Pancreas (tissue), 10 donors: ENCODE measurements at regions not wholly inside any gene's neighbourhood (a gene's known extent, or its start where the extent isn't known, plus 50 kb on each side); places are given as distances from the start of the nearest gene placed in this dataset.

Experiments used
- ATAC-seq, 4 donors: fragments of 200-7000 bp; cut with Tn5 transposase; one replicate each; pipeline versions ENCODE4 v1.8.0 to v1.9.1; 2020; ENCODE audit warnings: mild to moderate bottlenecking in 4 of 4, moderate library complexity in 4 of 4
- DNase-seq, 6 donors: peaks; one replicate each; pipeline ENCODE4 v3.0.0-alpha.2; 2020
- FAIRE-seq: peaks from 2 replicates; lab custom pipeline; 2012; peaks lifted over from hg19 to GRCh38; lab: Jason Lieb, UNC
- H3K27ac ChIP-seq, 4 donors: fragments of 200-600 bp; sonication (generic); 1 replicate in 3 of 4; 2 replicates in 1 of 4; pipeline versions ENCODE4 v1.5.0 to v1.8.0; 2020
- H3K27me3 ChIP-seq, 4 donors: fragments of 200-600 bp; one replicate each; pipeline ENCODE4 v1.8.0; 2021
- H3K36me3 ChIP-seq, 3 donors: fragments of 200-600 bp; sonication (generic) in 1 of 3; one replicate each; pipeline versions ENCODE4 v1.5.0 to v1.8.0; 2020 to 2021
- H3K4me1 ChIP-seq, 3 donors: fragments of 200-600 bp; one replicate each; pipeline ENCODE4 v1.8.0; 2021
- H3K4me3 ChIP-seq, 4 donors: fragments of 200-600 bp; sonication (generic) in 2 of 4; one replicate each; pipeline versions ENCODE4 v1.5.0 to v1.8.0; 2020 to 2021
- H3K9me3 ChIP-seq, 4 donors: fragments of 200-600 bp; one replicate each; pipeline ENCODE4 v1.8.0; 2021
- WGBS, 2 donors: extraction: QIAGEN DNeasy Blood & Tissue Kit; methylation state at CpG; one replicate each; pipeline ENCODE4 v1.1.7; 2013; 5-methylcytosine and 5-hydroxymethylcytosine counted together
- intact Hi-C, 3 donors: fragments of 100-400 bp; cut with DNase I; formaldehyde crosslinking; loops; one replicate each; pipeline versions ENCODE4 v1.11.1 to v1.14.2; 2022
- TF ChIP-seq, protein P1 (sequence below), 4 donors: fragments of 200-600 bp; sonication (generic) in 3 of 4; IDR thresholded peaks; one replicate each; pipeline versions ENCODE4 v1.5.0 to v1.8.0; 2021; ENCODE audit warnings: antibody characterized with exemption in 4 of 4
- donor health status: healthy with polysubstance abuse.
- donor health status: DM: no; HTN: no; CAD: no; lungs with moderate emphysema.
- donor health status: DM: no; HTN: no; CAD: no.
- donor health status: control.
- donor health status: control.
- donor health status: Bipolar disorder and iron deficiency.
- donor health status: DM: yes; HTN: yes; CAD: no.
- donor health status: DM: no; HTN: no; CAD: no.
- donor health status: DM: no; HTN: no; CAD: no.
- donor health status: DM: yes; HTN: yes; CAD: no.

DNA sequence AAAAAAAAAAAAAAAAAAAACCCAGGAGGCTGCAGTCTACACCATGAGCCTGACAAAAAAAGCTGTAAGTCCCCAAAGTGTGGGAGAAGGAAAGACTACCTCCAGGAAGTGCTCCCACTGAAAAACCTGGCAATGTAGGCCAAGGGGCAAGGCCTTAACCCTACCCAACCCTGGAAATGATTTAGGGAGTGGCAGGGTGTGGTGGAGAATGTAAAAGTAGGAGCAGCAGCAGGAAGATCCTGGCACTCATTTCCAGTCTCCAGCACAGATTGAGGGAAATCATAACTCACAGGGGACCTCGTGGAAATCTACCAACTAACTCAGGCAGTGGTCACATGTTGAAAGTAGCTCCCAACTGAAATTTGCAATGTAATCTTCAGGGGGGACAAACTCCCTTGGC is 839.5 kb downstream of the EPHA3 start:
- Histone ChIP-seq H3K9me3 (no peaks in the 10 kb centered on the region), H3K27me3 (no peaks in the 10 kb centered on the region), H3K4me1 (no peaks in the 10 kb centered on the region), H3K27ac (no peak overlapping the region), H3K4me3 (no peak overlapping the region), H3K36me3 (no peaks in the 10 kb centered on the region)
- TF ChIP-seq, protein P1, sequence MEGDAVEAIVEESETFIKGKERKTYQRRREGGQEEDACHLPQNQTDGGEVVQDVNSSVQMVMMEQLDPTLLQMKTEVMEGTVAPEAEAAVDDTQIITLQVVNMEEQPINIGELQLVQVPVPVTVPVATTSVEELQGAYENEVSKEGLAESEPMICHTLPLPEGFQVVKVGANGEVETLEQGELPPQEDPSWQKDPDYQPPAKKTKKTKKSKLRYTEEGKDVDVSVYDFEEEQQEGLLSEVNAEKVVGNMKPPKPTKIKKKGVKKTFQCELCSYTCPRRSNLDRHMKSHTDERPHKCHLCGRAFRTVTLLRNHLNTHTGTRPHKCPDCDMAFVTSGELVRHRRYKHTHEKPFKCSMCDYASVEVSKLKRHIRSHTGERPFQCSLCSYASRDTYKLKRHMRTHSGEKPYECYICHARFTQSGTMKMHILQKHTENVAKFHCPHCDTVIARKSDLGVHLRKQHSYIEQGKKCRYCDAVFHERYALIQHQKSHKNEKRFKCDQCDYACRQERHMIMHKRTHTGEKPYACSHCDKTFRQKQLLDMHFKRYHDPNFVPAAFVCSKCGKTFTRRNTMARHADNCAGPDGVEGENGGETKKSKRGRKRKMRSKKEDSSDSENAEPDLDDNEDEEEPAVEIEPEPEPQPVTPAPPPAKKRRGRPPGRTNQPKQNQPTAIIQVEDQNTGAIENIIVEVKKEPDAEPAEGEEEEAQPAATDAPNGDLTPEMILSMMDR (IDR thresholded peaks at IDR 0.05), result no peak
- DNase-seq (no peak), ATAC-seq (no peak), FAIRE-seq (no peak)
- intact Hi-C loops, result no loop called here
- 45 to 48% methylated on average over 1 of the region's 1 CpG for WGBS, 2 donors

DNA sequence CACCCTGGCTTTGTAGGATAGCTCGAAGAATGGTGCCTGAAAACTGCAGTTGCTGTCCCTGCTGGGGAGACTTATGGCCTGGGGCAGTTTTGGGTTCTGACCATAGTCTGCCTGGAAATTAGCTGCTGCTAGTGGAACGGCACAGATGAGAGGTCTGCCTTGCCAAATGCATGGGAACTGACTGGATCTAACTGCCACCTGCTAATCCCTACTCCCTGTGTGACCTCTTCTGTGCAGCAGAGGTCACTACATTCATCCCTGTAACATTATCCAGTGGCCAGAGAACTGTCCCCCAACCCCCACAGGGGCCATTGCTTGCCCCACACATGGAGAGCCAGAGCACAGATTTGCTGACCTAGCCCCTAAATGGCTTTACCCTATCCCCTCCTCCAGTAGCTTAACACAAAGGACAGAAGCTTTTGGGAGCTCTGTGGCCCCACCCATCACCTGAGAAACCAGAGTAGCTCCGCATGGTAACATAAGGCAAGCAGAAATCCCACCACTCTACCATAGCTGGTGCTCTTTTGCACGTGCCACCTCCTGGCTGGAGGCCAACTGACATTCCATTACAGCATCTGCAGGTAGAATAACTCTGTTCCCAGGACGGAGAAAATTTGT is 840.0 kb downstream of the EPHA3 start:
- ATAC-seq (no peak), DNase-seq (no peak), FAIRE-seq (no peak)
- no peaks in the 10 kb centered on the region for H3K9me3 ChIP-seq
- no peaks in the 10 kb centered on the region for H3K4me1 ChIP-seq
- H3K27ac ChIP-seq, result no peak overlapping the region
- H3K4me3 ChIP-seq, result no peak overlapping the region
- intact Hi-C loops, result no loop called here
- no peaks in the 10 kb centered on the region for H3K27me3 ChIP-seq
- no peaks in the 10 kb centered on the region for H3K36me3 ChIP-seq
- 51 to 53% methylated on average over 5 of the region's 5 CpGs for WGBS, 2 donors
- TF ChIP-seq, protein P1 (IDR thresholded peaks at IDR 0.05), result no peak

DNA sequence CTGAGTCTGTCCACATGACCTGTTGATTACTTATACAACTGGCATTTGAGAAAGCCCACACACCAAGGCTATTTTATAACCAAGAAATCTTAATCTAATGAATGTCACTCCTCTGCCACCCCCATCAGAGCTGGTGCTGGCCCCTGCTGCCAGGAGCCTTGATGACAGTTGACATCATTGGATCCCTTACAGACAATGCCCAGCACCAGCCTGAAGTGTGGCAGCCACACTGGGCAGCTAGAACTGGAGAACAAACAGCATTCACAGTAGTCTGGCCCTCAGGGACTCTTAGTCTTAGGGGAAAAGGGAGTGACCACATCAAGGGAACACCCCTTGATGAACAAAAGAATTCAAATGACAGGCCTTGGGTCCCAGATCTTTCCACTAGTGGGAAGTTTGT is 840.6 kb downstream of the EPHA3 start:
- TF ChIP-seq, protein P1 (IDR thresholded peaks at IDR 0.05), result no peak
- Histone ChIP-seq H3K27ac (no peak overlapping the region), H3K4me1 (no peaks in the 10 kb centered on the region), H3K27me3 (no peaks in the 10 kb centered on the region), H3K36me3 (no peaks in the 10 kb centered on the region), H3K9me3 (no peaks in the 10 kb centered on the region), H3K4me3 (no peak overlapping the region)
- DNase-seq (no peak), FAIRE-seq (no peak), ATAC-seq (no peak)
- intact Hi-C loops, result no loop called here

DNA sequence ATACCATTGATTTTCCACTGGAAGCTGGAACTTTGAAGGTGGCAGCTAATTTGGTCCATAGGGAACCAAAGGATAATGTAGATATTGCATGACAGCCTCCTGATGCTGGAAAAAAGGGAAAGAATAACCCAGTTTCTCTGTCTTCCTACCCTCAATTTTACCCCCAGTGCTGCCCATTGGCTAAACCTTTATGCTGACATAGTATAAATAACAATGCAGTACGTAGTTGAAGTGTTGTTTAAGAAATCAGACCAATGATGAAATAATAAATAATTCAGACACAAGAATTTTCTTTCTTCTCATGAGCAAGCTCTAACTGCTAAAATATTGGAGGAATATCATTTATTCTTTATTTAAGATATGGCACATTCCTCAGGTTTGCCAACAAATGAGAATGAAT is 843.4 kb downstream of the EPHA3 start:
- 32 to 41% methylated on average over 1 of the region's 1 CpG for WGBS, 2 donors
- H3K27ac ChIP-seq, result no peak overlapping the region
- no peaks in the 10 kb centered on the region for H3K4me1 ChIP-seq
- intact Hi-C loops, result no loop called here
- TF ChIP-seq, protein P1 (IDR thresholded peaks at IDR 0.05), result no peak
- no peak overlapping the region for H3K4me3 ChIP-seq
- FAIRE-seq (no peak), DNase-seq (no peak), ATAC-seq (no peak)
- H3K36me3 ChIP-seq, result no peaks in the 10 kb centered on the region
- H3K27me3 ChIP-seq, result no peaks in the 10 kb centered on the region
- H3K9me3 ChIP-seq, result no peaks in the 10 kb centered on the region

DNA sequence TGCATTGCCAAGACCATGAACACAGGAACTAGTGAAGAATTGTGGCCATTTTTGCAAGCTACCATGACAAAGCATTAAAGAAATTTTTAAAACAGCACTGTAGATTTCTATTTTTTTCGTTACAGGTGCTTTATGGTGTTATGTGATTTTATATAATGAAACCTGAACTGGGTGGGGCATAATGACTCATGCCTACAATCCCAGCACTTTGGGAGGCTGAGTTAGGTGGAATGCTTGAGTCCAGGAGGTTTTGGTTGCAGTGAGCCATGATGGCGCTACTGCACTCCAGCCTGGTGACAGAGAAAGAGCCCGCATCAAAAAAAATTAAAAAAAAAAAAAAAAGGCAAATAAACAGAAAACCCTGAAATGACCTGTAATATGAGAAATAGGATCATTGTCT is 846.7 kb downstream of the EPHA3 start:
- Histone ChIP-seq H3K27ac (no peak overlapping the region), H3K4me3 (no peak overlapping the region), H3K36me3 (no peaks in the 10 kb centered on the region), H3K9me3 (no peaks in the 10 kb centered on the region), H3K4me1 (no peaks in the 10 kb centered on the region), H3K27me3 (no peaks in the 10 kb centered on the region)
- FAIRE-seq (no peak), DNase-seq (no peak), ATAC-seq (no peak)
- 60 to 69% methylated on average over 3 of the region's 3 CpGs for WGBS, 2 donors
- TF ChIP-seq, protein P1 (IDR thresholded peaks at IDR 0.05), result no peak
- intact Hi-C loops, result no loop called here
